ENCODE measurements at regions not wholly inside any gene's neighbourhood (a gene's known extent, or its start where the extent isn't known, plus 50 kb on each side); places are given as distances from the start of the nearest gene placed in this dataset.

DNA sequence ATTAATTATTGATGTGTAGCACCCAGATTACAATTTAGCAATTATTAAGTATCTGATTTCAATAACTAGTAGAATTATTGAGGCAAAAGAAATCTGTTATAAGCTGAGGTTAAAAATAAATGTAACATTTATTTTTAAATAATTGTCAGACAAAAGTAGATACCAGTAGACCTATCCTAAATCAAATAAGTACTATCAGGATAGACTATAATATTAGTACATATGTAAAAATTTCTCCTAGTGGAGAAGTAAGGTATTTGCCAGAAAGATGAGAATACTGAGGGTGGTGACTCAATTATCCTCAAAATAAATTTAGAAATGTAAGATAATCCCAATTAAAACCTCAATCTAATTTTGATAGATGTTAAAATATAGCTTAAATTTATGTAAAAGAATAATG lies 377.8 kb upstream of the CHRM3 start:
- intact Hi-C loops (cut with micrococcal nuclease): no loop called here
- ChIA-PET CTCF (no interaction called here), POLR2A (no interaction called here)
- no peaks in the 10 kb centered on the region for H3K9me1 ChIP-seq (replicated peaks; ENCODE audit: control insufficient read depth, extremely low read depth, insufficient read depth, low read length)
- no peaks in the 10 kb centered on the region for H3K27me3 ChIP-seq (ENCODE audit: control insufficient read depth in 2 of 2, insufficient read depth in 2 of 2, low read length in 2 of 2)
- no peaks in the 10 kb centered on the region for H3K4me1 ChIP-seq (ENCODE audit: control insufficient read depth, extremely low read depth, insufficient read depth, low read length)
- no peaks in the 10 kb centered on the region for H3K36me3 ChIP-seq (ENCODE audit: control insufficient read depth in 2 of 2, extremely low read depth in 1 of 2, insufficient read depth in 2 of 2, low read length in 2 of 2)
- no peak overlapping the region for H3K9ac ChIP-seq (replicated peaks; ENCODE audit: extremely low read depth, insufficient read depth, low read length)
- no peak overlapping the region for H3K4me2 ChIP-seq (ENCODE audit: insufficient read depth, low read length)
- no peak overlapping the region for H3K4me3 ChIP-seq (replicated peaks in 1 of 3; ENCODE audit: insufficient read depth in 1 of 3, low read depth in 1 of 3, low read length in 3 of 3)
- TF ChIP-seq MYC (IDR thresholded peaks at IDR 0.05; ENCODE audit: low read depth, low read length) (no peak), JUN (IDR thresholded peaks at IDR 0.05; ENCODE audit: borderline replicate concordance, insufficient read depth, insufficient read length, low read depth) (no peak), GATA2 (IDR thresholded peaks at IDR 0.05; ENCODE audit: insufficient read depth, insufficient read length, low read depth, low read length) (no peak), POLR2A (IDR thresholded peaks at IDR 0.05; ENCODE audit: low read depth, low read length) (no peak), POLR2AphosphoS5 (IDR thresholded peaks at IDR 0.05; ENCODE audit: insufficient read depth, low read depth, low read length) (no peak), FOS (IDR thresholded peaks at IDR 0.05; ENCODE audit: borderline replicate concordance, insufficient read depth, low read length) (no peak), EZH2 (IDR thresholded peaks at IDR 0.05; ENCODE audit: borderline replicate concordance, low read depth, low read length, severe bottlenecking) (no peak)
- TF ChIP-seq, protein P1, sequence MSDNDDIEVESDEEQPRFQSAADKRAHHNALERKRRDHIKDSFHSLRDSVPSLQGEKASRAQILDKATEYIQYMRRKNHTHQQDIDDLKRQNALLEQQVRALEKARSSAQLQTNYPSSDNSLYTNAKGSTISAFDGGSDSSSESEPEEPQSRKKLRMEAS (IDR thresholded peaks at IDR 0.05; ENCODE audit: insufficient read depth, insufficient read length): no peak
- TF ChIP-seq, protein P2, sequence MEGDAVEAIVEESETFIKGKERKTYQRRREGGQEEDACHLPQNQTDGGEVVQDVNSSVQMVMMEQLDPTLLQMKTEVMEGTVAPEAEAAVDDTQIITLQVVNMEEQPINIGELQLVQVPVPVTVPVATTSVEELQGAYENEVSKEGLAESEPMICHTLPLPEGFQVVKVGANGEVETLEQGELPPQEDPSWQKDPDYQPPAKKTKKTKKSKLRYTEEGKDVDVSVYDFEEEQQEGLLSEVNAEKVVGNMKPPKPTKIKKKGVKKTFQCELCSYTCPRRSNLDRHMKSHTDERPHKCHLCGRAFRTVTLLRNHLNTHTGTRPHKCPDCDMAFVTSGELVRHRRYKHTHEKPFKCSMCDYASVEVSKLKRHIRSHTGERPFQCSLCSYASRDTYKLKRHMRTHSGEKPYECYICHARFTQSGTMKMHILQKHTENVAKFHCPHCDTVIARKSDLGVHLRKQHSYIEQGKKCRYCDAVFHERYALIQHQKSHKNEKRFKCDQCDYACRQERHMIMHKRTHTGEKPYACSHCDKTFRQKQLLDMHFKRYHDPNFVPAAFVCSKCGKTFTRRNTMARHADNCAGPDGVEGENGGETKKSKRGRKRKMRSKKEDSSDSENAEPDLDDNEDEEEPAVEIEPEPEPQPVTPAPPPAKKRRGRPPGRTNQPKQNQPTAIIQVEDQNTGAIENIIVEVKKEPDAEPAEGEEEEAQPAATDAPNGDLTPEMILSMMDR (IDR thresholded peaks at IDR 0.05; ENCODE audit: extremely low read depth in 1 of 2, insufficient read depth in 1 of 2, low read depth in 1 of 2, low read length in 2 of 2): no peak
- no peaks in the 10 kb centered on the region for H3K79me2 ChIP-seq (ENCODE audit: control insufficient read depth, insufficient read depth, low read length)
- no peaks in the 10 kb centered on the region for H4K20me1 ChIP-seq (replicated peaks; ENCODE audit: control insufficient read depth, extremely low read depth, insufficient read depth, low read length)
- H3K27ac ChIP-seq (ENCODE audit: insufficient read depth, low read depth, low read length): no peak overlapping the region
- BruUV-seq (replicated peaks): no TSS peak
- H2AFZ ChIP-seq (ENCODE audit: low read depth, low read length): no peak overlapping the region
- no peaks in the 10 kb centered on the region for H3K9me3 ChIP-seq (replicated peaks; ENCODE audit: control insufficient read depth, insufficient read depth, low read length)
- dilution Hi-C loops (cut with MboI; ENCODE audit: extremely low pct_ligation_motif_present, low sequenced_read_pairs): no loop called here
- FAIRE-seq (no peak), DNase-seq (ENCODE audit: low read depth, low spot score) (no peak)

Data from endothelial cell of umbilical vein (primary cell).